ENCODE measurements at regions not wholly inside any gene's neighbourhood (a gene's known extent, or its start where the extent isn't known, plus 50 kb on each side); places are given as distances from the start of the nearest gene placed in this dataset.

GRCh38 chr1:201741763-201742342 lies 87.1 kb upstream of the IPO9 start:
- H3K27ac ChIP-seq (ENCODE audit: low read depth, low read length, poor library complexity, severe bottlenecking), result no peak overlapping the region
- no peak for TF ChIP-seq CTCF (conservative IDR thresholded peaks at IDR 0.05; ENCODE audit: low read length)
- TF ChIP-seq EZH2phosphoT487 (IDR thresholded peaks at IDR 0.05; ENCODE audit: borderline replicate concordance, low read depth, low read length), result no peak
- ChIA-PET POLR2A (no interaction called here), CTCF (ENCODE audit: unreplicated experiment) (no interaction called here)
- intact Hi-C loops (cut with micrococcal nuclease; ENCODE audit: unreplicated experiment), result loop anchor here (2.0 kb wide), 1 partner anchor 15 kb away; no protein-coding TSS in a partner anchor
- BruUV-seq (replicated peaks), result no TSS peak
- no peak overlapping the region for H3K4me3 ChIP-seq (ENCODE audit: low read depth, low read length, poor library complexity, severe bottlenecking)
- no peak for DNase-seq (ENCODE audit: low spot score)
- H2AFZ ChIP-seq (ENCODE audit: low read length), result no peak overlapping the region
- H3K4me2 ChIP-seq (ENCODE audit: low read length), result no peak overlapping the region
- no peaks in the 10 kb centered on the region for H3K36me3 ChIP-seq (ENCODE audit: insufficient read depth, low read length)
- no peaks in the 10 kb centered on the region for H3K9me2 ChIP-seq (ENCODE audit: insufficient read depth, low read length)
- no peaks in the 10 kb centered on the region; the same call in 1 of the 2 replicates for H4K20me1 ChIP-seq (ENCODE audit: insufficient read depth, low read length)
- H3K9me3 ChIP-seq (ENCODE audit: low read length), result no peaks in the 10 kb centered on the region
- peaks cover 33% of the 10 kb centered on the region for H3K4me1 ChIP-seq (ENCODE audit: insufficient read depth, low read length, poor library complexity, severe bottlenecking)
- no peaks in the 10 kb centered on the region for H3K79me2 ChIP-seq (ENCODE audit: insufficient read depth, low read depth, low read length)

GRCh38 chr1:201742476-201742875 lies 86.5 kb upstream of the IPO9 start:
- ChIA-PET POLR2A (no interaction called here), CTCF (ENCODE audit: unreplicated experiment) (no interaction called here)
- H3K36me3 ChIP-seq (ENCODE audit: insufficient read depth, low read length), result no peaks in the 10 kb centered on the region
- H3K9me2 ChIP-seq (ENCODE audit: insufficient read depth, low read length), result no peaks in the 10 kb centered on the region
- H3K4me2 ChIP-seq (ENCODE audit: low read length), result no peak overlapping the region
- no peak overlapping the region for H2AFZ ChIP-seq (ENCODE audit: low read length)
- BruUV-seq (replicated peaks), result no TSS peak
- DNase-seq (ENCODE audit: low spot score), result no peak
- H4K20me1 ChIP-seq (ENCODE audit: insufficient read depth, low read length), result no peaks in the 10 kb centered on the region; the same call in 1 of the 2 replicates
- intact Hi-C loops (cut with micrococcal nuclease; ENCODE audit: unreplicated experiment), result no loop called here
- peaks cover 27% of the 10 kb centered on the region for H3K4me1 ChIP-seq (ENCODE audit: insufficient read depth, low read length, poor library complexity, severe bottlenecking)
- no peak for TF ChIP-seq EZH2phosphoT487 (IDR thresholded peaks at IDR 0.05; ENCODE audit: borderline replicate concordance, low read depth, low read length)
- no peak for TF ChIP-seq CTCF (conservative IDR thresholded peaks at IDR 0.05; ENCODE audit: low read length)
- H3K4me3 ChIP-seq (ENCODE audit: low read depth, low read length, poor library complexity, severe bottlenecking), result no peak overlapping the region
- no peak overlapping the region for H3K27ac ChIP-seq (ENCODE audit: low read depth, low read length, poor library complexity, severe bottlenecking)
- H3K79me2 ChIP-seq (ENCODE audit: insufficient read depth, low read depth, low read length), result no peaks in the 10 kb centered on the region
- H3K9me3 ChIP-seq (ENCODE audit: low read length), result no peaks in the 10 kb centered on the region

GRCh38 chr1:201742955-201743805 lies 85.8 kb upstream of the IPO9 start:
- Histone ChIP-seq H3K4me3 (ENCODE audit: low read depth, low read length, poor library complexity, severe bottlenecking) (no peak overlapping the region), H2AFZ (ENCODE audit: low read length) (no peak overlapping the region), H3K9me2 (ENCODE audit: insufficient read depth, low read length) (no peaks in the 10 kb centered on the region), H3K27ac (ENCODE audit: low read depth, low read length, poor library complexity, severe bottlenecking) (no peak overlapping the region), H3K4me1 (ENCODE audit: insufficient read depth, low read length, poor library complexity, severe bottlenecking) (peaks cover 20% of the 10 kb centered on the region), H4K20me1 (ENCODE audit: insufficient read depth, low read length) (no peaks in the 10 kb centered on the region; the same call in 1 of the 2 replicates), H3K79me2 (ENCODE audit: insufficient read depth, low read depth, low read length) (no peaks in the 10 kb centered on the region), H3K9me3 (ENCODE audit: low read length) (no peaks in the 10 kb centered on the region), H3K36me3 (ENCODE audit: insufficient read depth, low read length) (no peaks in the 10 kb centered on the region), H3K4me2 (ENCODE audit: low read length) (no peak overlapping the region)
- TSS peak; percentile 29 for BruUV-seq (replicated peaks)
- DNase-seq (ENCODE audit: low spot score), result no peak
- ChIA-PET CTCF (ENCODE audit: unreplicated experiment) (no interaction called here), POLR2A (interaction anchor here (1.8 kb wide), 1 partner anchor 14 kb away, joined by 6 read pairs; no protein-coding TSS in a partner anchor)
- intact Hi-C loops (cut with micrococcal nuclease; ENCODE audit: unreplicated experiment), result no loop called here
- TF ChIP-seq EZH2phosphoT487 (IDR thresholded peaks at IDR 0.05; ENCODE audit: borderline replicate concordance, low read depth, low read length) (no peak), CTCF (conservative IDR thresholded peaks at IDR 0.05; ENCODE audit: low read length) (no peak)

Measured in OCI-LY7 (cell line).